B cell (primary cell): ENCODE measurements at regions not wholly inside any gene's neighbourhood (a gene's known extent, or its start where the extent isn't known, plus 50 kb on each side); places are given as distances from the start of the nearest gene placed in this dataset.

Experiments
- CTCF ChIP-seq: fragments of 200-600 bp; IDR thresholded peaks from one replicate; pipeline ENCODE4 v1.8.0; 2022; ENCODE audit warnings: antibody characterized with exemption, mild to moderate bottlenecking
- EZH2 ChIP-seq: IDR thresholded peaks from 2 replicates; pipeline ENCODE4 v1.6.1; 2012; ENCODE audit warnings: borderline replicate concordance, low read depth, mild to moderate bottlenecking, moderate library complexity, low read length; ENCODE audit not compliant: insufficient read depth, poor library complexity, severe bottlenecking

- no peak for TF ChIP-seq CTCF
- no peak for TF ChIP-seq EZH2
Measured at GRCh38 chr5:12566441-12566840, 662.2 kb upstream of the CTNND2 start.
